ENCODE measurements at regions not wholly inside any gene's neighbourhood (a gene's known extent, or its start where the extent isn't known, plus 50 kb on each side); places are given as distances from the start of the nearest gene placed in this dataset.
"Not testable (repeated sequence)": the region's sequence is repeated elsewhere in the genome, so short reads cannot be mapped to it uniquely, and the experiment has no call there.

DNA sequence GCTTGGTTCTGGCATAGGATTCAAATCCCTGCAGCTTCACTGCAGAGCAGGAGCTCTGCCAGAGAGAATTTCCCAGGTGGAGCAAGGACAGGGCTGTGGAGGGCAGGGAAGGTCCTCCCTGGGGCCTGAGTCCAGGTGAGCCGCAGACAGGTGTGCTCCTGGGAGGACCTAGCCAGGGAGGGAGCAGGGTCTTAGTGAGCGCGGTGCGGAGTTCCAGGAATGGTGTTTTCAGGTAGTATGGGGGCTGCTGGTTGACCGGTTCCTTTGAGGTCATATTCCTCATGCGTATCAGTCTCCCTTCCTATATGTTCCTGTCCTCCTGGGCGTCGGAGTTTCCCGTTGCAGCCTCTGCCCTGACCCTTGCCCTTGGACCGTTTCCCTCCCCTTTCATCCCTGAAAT lies 813.3 kb downstream of the KCNJ18 start:
- no peak for DNase-seq (ENCODE audit: low spot score)

DNA sequence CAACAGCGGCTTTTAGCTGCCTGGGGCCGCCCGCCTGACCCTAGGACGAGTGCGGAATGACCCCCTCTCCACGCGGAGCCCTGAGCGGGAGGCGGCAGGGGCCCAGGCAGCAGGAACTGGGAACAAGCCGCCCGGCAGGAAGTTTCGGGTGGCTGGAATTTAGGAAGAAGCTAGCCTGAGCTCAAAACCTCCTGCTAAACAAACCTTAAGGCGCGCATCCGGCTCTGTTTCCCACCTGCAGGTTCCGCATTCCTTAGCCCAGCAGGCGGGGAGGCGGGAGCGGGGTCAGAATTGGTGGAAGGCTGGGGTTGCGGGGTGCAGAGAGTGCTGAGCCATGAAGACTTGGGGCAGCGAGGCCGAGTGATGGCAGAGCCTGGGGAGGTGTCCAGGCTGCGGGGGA lies 813.9 kb downstream of the KCNJ18 start:
- DNase-seq (ENCODE audit: low spot score): no peak

DNA sequence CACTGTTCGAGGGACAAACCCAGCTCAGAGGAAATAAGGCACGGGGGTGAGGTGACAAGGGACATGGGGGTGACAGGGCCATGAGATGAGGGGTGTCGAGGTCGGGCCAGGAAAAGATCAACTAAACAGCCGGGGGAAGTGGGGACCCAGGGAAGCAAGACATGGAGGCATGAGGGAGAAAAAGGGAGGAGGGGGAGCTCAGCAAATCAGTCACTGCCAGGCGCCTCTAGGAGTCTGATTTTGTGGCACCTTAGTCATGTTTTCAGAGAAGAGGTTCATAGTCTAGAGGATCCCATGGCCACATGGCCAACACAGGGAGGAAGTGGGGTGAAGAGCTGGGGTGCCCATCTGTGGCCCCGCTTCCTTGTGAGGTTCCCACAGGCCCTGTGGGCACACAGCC lies 814.5 kb downstream of the KCNJ18 start:
- no peak for DNase-seq (ENCODE audit: low spot score)

DNA sequence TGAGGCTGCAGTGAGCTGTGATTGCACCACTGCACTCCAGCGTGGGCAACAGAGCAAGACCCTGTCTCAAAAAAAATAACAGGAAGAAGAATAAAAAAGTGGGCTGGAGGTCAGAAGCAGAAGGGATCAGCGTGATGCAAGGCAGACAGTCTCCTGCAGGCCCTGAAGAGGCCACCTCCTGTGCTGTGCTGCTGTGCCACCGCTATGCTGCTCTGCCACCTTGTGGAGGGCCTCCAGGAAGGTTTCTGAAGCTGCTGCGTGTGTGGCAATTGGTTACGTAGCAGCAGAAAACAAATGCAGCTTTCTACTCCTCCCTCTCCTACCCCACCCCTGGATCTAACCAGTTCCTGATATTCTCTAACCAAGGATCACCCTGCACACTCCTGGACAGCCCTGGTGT lies 815.5 kb downstream of the KCNJ18 start:
- no peak for DNase-seq (ENCODE audit: low spot score)

DNA sequence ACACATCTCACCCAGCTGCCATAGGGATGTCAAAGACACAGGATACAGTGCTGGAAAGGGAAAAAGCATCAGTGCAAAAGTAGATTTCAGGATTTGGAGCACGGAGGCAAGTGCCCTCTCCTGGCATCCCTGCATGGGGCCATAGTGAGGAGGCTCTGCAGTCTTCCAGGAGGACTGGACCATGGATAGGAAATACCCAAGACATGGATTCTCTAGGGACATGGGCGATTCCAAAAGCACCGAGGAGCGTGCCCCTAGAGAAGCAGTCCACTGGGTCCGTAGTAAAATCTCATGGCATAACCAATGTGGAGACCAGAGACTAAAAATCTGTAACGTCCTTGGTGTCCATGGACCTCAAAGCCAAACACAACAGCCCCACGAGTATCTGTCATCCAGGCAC lies 818.2 kb downstream of the KCNJ18 start:
- DNase-seq (ENCODE audit: low spot score): no peak

DNA sequence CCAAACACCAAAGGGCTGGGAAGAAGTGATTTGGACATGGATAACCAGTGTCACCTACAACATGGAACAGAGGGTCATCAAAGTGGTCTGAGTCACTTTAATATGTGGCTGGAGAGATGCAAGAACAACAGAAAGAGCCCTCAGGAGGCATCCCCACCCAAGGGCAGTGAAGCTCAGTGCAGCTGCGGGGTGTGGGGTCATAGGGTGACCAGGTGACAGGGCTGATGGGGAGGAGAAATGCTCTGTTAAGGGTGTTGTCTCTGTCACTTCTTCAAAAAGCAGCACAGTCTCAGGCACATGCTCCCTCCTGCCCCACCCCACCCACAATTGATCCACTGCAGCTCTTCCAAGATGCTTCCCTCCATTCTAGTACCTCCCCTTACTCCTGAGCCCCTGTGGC lies 819.1 kb downstream of the KCNJ18 start:
- DNase-seq (ENCODE audit: low spot score): no peak

DNA sequence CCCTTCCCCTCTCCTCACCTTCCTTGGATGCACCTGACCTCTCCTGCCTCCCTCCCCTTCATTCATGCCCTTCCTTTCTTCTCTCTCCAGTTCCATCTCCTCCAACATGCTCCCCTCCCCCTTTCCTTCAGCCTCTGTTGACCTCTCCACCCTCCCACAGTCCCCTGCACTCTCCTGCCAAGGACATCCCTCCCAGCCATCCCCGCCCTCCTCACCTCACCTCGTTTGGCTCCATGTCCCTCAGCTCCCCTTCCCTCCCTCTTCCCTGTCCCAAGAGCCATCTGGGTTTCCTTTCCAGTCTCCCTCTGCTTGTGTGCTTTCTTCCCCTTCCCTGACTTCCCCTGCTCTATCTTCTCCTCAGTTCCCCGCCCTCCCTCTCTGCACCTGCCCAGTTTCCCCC lies 819.7 kb downstream of the KCNJ18 start:
- no peak for DNase-seq (ENCODE audit: low spot score)

DNA sequence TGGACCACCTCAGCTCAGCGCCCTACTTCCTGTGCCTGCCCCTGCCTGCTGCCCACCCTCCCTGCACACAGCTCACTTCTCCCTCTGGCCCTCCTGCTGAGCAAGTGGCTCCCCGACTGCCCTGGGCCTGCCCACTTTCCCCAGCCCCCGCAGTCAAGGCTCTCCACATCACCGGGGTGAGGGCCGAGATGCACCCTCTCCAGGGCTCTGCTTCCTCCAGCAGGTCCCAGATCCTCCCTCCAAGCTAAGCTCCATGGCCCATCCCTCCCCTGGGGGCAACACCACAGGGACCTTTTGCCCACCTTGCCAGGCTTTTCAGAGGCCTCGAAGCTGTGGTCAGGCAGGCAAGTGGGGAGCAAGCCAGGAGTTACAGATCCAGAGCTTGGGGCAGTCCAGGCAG lies 820.2 kb downstream of the KCNJ18 start:
- DNase-seq (ENCODE audit: low spot score): no peak

DNA sequence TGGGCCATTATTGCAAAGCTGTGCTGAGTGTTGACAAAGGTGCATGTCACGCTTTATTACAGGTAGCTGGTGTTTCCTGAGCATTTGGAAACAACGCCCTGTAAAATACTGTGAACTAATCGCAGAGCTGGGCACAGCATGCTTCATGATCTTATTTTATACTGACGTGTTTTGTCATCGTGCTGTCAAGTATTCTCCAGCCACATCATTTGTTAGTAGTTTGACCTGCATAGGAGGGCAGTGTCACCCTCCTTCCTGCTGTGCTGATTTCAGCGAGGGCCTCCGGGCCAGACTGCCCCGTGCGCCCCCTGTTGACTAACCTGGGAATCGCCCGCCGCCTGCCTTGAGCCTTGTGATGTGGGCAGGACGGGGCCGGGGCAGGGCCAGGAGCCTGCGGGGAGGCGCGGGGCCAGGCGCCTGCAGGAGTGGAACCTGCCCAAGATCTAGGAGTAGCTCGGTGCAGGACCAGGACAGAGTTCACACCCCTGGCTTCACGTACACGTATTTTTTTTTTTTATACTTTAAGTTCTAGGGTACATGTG lies 820.7 kb downstream of the KCNJ18 start:
- no peak for DNase-seq (ENCODE audit: low spot score)

DNA sequence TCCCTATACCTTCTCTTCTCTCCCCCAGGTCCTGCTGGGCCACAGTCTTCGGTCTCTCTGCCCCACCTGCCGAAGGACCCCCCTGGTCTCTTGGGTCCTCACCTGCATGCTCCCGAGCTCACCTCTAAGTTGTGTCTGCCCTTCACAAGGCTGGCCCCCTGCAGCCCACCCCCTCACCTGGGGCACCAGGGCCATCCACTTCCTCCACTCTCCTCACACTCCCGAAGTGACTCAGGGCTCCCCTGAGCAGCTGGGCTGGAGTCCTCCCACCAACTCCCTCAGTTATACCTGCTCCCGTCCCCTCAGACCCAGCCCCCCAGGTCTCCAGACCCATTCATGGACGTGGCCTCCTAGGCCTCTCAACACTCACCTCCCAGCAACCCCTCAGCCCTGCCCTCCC lies 822.0 kb downstream of the KCNJ18 start:
- DNase-seq (ENCODE audit: low spot score): no peak

DNA sequence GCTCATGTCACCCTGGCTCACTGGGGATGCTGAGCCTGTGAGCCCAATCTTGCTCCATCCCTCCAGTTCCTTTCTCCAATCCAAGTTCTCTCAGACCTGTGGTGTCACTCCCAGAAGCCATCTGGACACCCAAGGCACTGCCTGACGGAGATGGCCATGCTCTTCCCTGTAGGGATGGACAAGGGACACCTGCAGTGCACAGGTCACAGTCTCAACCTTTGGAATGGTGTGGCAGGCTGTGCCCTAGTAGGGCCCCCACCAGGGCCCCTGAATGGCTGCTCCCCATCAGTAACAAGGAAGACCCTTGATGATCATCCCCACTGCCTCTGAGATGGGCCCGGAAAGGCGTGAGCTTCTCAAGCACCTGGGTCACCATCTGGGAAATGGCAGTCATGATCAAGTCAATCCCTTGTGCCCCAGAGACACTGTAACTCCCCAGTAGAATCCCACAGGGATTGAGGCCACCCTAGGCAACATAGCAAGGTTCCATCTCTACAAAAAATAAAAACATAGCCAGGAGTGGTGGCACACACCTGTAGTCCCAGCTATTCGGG lies 822.5 kb downstream of the KCNJ18 start:
- no peak for DNase-seq (ENCODE audit: low spot score)

DNA sequence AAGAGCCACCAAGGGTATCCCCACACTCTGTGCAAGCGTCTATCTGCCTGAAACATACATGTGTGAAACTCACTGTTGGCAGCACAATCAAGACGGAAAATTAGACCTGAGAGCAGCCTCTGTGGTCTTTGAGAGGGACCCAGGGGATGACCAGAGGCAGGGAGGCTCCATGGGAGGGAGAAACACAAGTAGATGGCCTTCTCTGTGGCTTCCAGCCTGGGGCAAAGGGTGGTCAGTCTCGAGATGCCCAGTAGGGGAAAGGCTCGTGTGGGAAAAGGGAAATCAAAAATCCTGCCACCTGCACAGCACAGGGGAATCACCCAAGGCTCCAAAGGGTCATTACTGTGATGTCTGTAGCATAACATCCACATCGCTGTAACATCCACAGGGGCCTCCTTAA lies 823.3 kb downstream of the KCNJ18 start:
- DNase-seq (ENCODE audit: low spot score): no peak

DNA sequence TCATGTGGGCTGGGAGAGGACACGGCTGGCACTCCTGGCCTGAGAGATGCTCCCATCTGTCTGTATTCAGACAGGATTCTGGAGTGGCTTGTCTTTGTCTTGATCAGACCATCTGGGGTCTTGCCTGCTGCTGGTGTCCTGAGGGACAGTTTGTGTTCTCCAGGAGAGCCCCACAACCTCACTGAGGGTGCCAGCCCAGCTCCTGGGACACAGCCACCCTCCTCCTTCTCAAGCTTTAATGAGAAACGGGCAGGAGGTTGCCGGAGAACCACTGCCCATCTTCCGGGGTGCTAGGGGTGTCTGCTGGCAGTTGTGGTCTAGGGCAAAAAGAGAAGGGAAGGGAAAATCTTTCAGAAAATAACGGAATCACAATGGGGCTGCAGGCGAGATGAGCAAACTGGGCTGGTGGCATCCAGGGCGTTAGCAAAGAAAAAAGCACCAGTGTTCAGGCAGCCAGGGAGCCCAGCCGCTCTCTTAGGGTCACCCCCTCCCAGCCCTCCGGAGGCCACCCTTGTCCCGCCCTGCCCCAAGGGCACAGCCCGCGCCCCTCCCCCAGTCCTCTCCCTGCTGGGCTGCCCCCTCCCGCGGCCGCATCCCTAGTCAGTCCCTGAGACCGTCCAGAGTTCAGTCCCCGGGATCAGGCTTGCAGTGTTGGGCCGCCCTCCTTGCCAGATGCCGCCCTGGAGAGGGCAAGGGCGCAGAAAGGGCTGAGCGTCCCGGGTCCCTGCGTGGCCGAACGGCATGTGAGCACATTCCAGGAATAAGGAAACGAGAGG lies 824.7 kb downstream of the KCNJ18 start:
- no peak for DNase-seq (ENCODE audit: low spot score)

DNA sequence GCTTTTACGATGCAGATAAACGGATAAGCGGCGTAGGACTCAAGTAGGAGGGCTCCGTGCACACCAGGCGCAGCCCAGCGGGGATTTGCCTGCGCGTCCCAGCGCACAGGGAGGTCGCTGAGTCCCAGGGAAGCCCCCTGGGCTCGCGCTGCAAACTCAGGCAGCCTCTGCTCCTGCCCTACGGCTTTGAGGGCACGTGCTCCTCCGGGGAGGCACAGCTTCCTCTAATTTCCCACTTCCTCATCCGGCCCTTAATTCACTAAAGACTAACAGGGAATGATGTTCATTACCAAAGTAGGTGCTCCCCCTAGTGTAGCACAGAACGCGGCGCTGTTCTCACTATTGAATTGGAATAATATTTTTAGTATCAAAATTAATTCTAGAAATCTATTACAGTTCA lies 825.4 kb downstream of the KCNJ18 start:
- no peak for DNase-seq (ENCODE audit: low spot score)

DNA sequence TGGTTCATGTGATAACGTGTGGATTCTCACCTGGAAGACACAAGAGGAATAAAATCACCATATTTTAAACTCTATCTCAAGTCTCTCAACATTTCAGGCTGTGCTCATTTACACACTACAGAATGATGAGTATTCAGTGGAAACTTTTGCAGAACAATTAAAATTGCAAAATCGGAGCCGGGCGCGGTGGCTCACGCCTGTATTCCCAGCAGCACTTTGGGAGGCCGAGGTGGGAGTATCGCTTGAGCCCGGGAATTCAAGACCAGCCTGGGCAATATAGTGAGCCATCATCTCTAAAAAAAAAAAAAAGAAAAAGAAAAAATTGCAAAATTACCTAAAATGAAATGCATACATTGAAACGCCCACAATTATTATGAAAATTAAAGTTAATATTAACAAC lies 825.9 kb downstream of the KCNJ18 start:
- DNase-seq (ENCODE audit: low spot score): no peak

DNA sequence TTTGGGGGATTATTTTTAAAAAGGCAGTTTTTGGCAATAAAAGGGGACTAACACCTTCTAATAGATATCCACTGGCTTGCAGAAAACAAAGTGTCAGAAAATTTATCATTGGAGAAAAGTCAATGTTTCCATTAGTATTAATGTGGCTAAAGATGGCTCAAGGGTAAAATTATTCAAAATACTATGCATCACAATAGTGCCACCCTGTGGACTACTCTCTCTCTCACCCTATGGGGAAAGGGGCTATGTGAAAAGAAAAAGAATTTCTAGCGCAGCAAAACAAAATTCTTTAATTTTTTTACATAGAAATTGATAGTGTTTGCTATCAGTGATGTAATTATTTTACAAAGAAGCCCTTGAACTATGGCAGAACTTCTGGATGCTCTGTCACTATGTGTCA lies 856.5 kb downstream of the KCNJ18 start:
- DNase-seq (ENCODE audit: low spot score): not testable (repeated sequence)

DNA sequence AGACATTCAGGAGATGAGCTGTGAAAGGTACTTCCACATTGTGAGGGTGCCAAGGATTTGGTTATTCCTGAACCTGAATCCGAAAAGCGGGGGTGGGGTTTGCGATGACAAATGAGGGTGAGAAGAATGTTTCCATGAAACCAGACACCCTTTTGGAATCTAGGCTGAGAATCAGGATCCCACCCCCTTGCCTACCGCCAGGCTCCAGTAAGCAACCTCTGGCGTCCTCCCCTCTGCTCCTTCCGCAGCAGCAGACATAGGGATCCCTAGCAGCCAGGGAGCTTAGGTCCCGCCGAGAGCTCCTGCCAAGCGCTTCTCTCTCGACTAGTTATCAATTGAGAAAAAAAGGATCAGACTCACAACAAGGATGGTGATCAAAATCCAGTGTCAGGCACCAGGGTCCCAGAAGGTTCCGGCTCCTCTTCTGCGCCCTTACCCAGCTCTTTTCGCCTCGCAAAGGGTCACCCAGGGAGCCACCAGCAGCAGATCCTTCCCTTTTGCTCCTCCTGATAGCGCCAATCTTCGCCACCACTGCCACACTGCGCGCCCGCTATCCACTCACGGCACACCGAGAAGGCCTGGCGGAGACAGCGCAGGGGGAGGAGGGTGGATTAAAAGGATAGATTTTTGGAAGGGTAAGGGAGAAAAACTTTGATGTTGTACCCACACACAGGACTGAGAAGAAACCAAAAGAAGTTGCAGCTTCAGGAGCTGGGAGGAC lies 859.5 kb downstream of the KCNJ18 start:
- not testable (repeated sequence) for DNase-seq (ENCODE audit: low spot score)

DNA sequence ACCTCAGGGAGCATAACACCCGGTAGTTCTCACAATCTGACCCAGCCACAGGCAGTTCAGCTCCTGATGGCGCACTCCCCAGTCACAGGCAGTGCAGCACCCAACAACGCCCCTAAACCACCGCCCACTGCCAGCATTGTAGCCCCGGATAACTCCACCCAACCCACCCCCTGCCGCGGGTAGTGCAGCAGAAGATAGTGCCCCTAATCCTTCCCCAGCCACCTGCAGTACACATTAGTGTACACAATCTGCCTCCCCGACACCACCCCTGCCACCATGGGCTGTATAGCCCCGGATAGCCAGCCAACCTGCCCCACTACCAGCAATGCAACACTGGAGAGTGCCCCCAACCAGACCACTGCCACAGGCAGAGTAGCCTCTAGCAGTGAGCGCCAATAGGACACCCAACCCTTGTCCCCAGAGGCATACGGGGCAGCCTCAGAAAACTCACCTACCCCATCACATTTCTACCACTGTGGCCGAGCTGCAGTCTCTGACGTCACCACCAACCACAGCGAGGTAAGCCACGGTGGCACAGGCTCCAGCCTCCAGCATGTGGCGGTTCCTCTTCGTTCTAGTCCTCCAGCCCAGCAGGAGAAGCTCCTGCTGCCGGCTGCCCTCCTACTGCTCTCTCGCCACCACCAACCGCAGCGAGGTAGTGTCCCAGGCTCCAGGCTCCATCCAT lies 877.3 kb downstream of the KCNJ18 start:
- DNase-seq (ENCODE audit: low spot score): no peak

DNA sequence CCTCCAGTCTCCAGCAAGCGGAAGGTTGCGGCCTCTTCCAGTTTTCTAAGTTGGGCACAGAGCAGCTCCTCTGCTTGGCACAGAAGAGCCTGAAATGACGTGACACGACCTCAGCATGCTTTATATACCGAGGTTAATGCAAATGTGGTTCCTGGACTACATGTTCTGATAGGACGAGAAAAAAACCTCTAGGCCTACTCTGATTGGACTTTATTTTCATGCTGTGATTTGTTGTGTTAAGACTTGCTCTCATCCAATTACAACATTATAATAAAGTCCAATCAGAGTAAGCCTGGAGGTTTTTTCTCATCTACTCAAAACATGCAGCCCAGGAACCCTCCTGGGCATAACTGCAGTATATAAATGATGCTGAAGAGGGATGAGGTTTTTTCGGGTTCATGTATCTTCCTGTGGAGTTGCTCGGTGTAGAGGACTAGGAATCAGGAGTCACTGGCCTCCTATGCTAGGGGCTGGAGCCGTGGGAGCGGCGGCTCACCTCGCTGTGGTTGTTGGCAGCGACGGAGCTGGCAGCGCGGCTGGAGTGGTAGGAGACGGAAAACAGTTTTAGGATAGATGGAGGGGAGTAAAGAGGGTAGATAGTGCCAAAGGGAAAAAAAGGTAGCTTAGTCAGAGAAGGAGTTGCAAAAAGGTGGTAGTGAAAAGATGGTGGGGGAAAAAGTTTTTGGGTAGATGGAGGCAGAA lies 878.0 kb downstream of the KCNJ18 start:
- DNase-seq (ENCODE audit: low spot score): no peak

DNA sequence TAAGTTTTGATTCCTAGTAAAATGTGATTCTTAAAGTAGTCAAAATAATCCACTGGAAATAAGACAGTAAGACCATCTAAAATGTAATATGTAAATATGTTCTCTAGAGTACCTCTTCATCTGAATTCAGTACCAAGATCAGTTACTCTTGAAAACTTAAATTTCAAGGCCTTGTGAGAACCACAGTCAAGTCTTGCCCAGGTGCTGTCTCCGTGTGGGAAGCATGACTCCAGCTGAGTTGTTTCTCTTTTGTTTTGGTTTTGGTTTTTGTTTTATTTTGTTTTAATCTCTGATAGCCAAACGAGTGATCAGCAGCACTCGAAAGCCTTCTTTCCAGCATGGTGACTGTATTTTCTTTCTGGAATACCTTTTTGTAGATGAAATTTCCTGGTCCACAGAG lies 907.0 kb downstream of the KCNJ18 start:
- DNase-seq (ENCODE audit: low spot score): no peak

DNA sequence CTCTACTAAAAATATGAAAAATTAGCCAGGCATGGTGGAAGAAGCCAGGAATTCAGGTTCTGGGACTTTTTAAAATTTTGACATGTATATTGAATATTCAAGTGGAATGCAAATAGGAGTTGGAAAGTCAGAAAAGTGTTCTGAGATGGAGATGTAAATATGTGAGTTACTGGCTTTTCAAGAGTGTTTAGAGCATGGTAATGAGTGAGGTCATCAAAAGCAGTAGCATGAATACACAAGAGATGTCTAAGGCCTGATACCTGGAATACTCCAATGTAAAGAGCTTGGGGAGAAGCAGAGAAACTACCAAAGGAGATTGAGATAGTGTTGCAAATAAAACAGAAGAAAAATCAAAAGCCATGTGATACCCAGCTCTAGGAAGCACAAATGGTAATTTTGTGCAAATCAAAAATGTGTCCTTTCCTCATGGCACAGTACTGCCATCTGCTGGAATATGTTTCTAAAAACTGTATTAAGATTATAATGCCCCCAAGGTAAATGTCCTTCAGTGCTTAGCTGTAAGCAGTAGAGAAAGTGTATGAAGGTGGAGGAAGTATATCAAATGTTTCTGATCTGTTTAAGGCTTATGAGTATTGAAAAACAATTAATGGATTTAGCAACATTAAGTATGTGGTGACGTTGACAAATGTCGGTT lies 908.4 kb downstream of the KCNJ18 start:
- DNase-seq (ENCODE audit: low spot score): no peak

Data from AG20443 (cell line).